ENCODE measurements at regions not wholly inside any gene's neighbourhood (a gene's known extent, or its start where the extent isn't known, plus 50 kb on each side); places are given as distances from the start of the nearest gene placed in this dataset.

GRCh38 chr15:53305554-53305953, 453.9 kb downstream of the WDR72 start:
- Histone ChIP-seq H3K36me3 (replicated peaks in 1 of 2; ENCODE audit: control insufficient read depth in 1 of 2, insufficient read depth in 2 of 2, low read length in 1 of 2) (no peaks in the 10 kb centered on the region), H3F3A (replicated peaks; ENCODE audit: insufficient read depth) (no peaks in the 10 kb centered on the region), H3K9me2 (no peaks in the 10 kb centered on the region), H3K4me2 (no peak overlapping the region), H3K27me3 (ENCODE audit: insufficient read depth) (no peaks in the 10 kb centered on the region), H3K27ac (ENCODE audit: low read depth in 2 of 2, low read length in 1 of 2) (no peak overlapping the region), H3K79me2 (ENCODE audit: insufficient read depth) (no peaks in the 10 kb centered on the region), H3K9me3 (no peaks in the 10 kb centered on the region), H2AFZ (ENCODE audit: low read depth) (no peak overlapping the region), H3K4me1 (ENCODE audit: control insufficient read depth in 1 of 2, insufficient read depth in 2 of 2, low read depth in 1 of 2, low read length in 1 of 2) (no peaks in the 10 kb centered on the region), H4K20me1 (ENCODE audit: insufficient read depth) (no peaks in the 10 kb centered on the region), H3K4me3 (ENCODE audit: low read depth in 2 of 2, low read length in 1 of 2) (no peak overlapping the region), H3K9ac (no peak overlapping the region)
- ChIA-PET CTCF (no interaction called here), POLR2A (no interaction called here)
- TF ChIP-seq EZH2phosphoT487 (IDR thresholded peaks at IDR 0.05; ENCODE audit: borderline replicate concordance, low read depth) (no peak), FOXM1 (IDR thresholded peaks at IDR 0.05; ENCODE audit: low read depth) (no peak)
- 9% methylated on average over 2 of the region's 2 CpGs for WGBS (ENCODE audit: low lambda C conversion rate)
- DNase-seq, result no peak

GRCh38 chr15:53305101-53305500, 454.4 kb downstream of the WDR72 start:
- CTCF ChIA-PET, result no interaction called here
- Histone ChIP-seq H3F3A (replicated peaks; ENCODE audit: insufficient read depth) (no peaks in the 10 kb centered on the region), H3K4me2 (no peak overlapping the region), H3K27ac (ENCODE audit: low read depth in 2 of 2, low read length in 1 of 2) (no peak overlapping the region), H4K20me1 (ENCODE audit: insufficient read depth) (no peaks in the 10 kb centered on the region), H3K9ac (no peak overlapping the region), H3K4me3 (ENCODE audit: low read depth in 2 of 2, low read length in 1 of 2) (no peak overlapping the region), H3K36me3 (replicated peaks in 1 of 2; ENCODE audit: control insufficient read depth in 1 of 2, insufficient read depth in 2 of 2, low read length in 1 of 2) (no peaks in the 10 kb centered on the region), H2AFZ (ENCODE audit: low read depth) (no peak overlapping the region), H3K4me1 (ENCODE audit: control insufficient read depth in 1 of 2, insufficient read depth in 2 of 2, low read depth in 1 of 2, low read length in 1 of 2) (no peaks in the 10 kb centered on the region), H3K9me3 (no peaks in the 10 kb centered on the region), H3K27me3 (ENCODE audit: insufficient read depth) (no peaks in the 10 kb centered on the region), H3K79me2 (ENCODE audit: insufficient read depth) (no peaks in the 10 kb centered on the region), H3K9me2 (no peaks in the 10 kb centered on the region)
- WGBS (ENCODE audit: low lambda C conversion rate), result 0% methylated on average over 1 of the region's 1 CpG
- TF ChIP-seq JUND (IDR thresholded peaks at IDR 0.05) (no peak), CHD2 (IDR thresholded peaks at IDR 0.05; ENCODE audit: low read length, partially characterized antibody) (no peak), GATA2 (CRISPR knock-in tag; IDR thresholded peaks at IDR 0.05) (no peak), MEF2A (IDR thresholded peaks at IDR 0.05; ENCODE audit: borderline replicate concordance, low read depth) (no peak), GABPA (IDR thresholded peaks at IDR 0.05; ENCODE audit: low read depth) (no peak), IRF3 (IDR thresholded peaks at IDR 0.05; ENCODE audit: low read depth, low read length) (no peak), RCOR1 (IDR thresholded peaks at IDR 0.05; ENCODE audit: low read length) (no peak), NRF1 (IDR thresholded peaks at IDR 0.05; ENCODE audit: low read depth, low read length) (no peak), USF2 (IDR thresholded peaks at IDR 0.05; ENCODE audit: borderline replicate concordance, low read depth, low read length) (no peak), REST (IDR thresholded peaks at IDR 0.05; ENCODE audit: low read depth, low read length) (no peak), PBX3 (IDR thresholded peaks at IDR 0.05) (no peak)
- DNase-seq, result no peak
- POLR2A ChIA-PET, result interaction anchor here (0.5 kb wide), 1 partner anchor 46 kb away, joined by 3 read pairs; no protein-coding TSS in a partner anchor

All from SK-N-SH (cell line).